OCI-LY3 (cell line): ENCODE measurements at regions not wholly inside any gene's neighbourhood (a gene's known extent, or its start where the extent isn't known, plus 50 kb on each side); places are given as distances from the start of the nearest gene placed in this dataset.

Experiments
- H2AFZ ChIP-seq: fragments of 200-600, 300-600 bp; shearing (Covaris generic); 2 replicates; pipeline ENCODE4 v1.6.0; 2014; ENCODE audit warnings: antibody characterized with exemption, low read depth, low read length
- H3K27ac ChIP-seq: fragments of 200-600, 300-600 bp; sonication (generic); 2 replicates; pipeline ENCODE4 v1.5.1; 2014; ENCODE audit warnings: mild to moderate bottlenecking, low read length, moderate library complexity, mixed read lengths
- H3K27me3 ChIP-seq: fragments of 200-600, 300-600 bp; sonication (generic); 2 replicates; pipeline ENCODE4 v1.6.1; 2014; ENCODE audit warnings: low read depth, low read length, mixed read lengths
- H3K36me3 ChIP-seq: fragments of 200-600, 300-600 bp; sonication (generic); replicated peaks from 2 replicates; pipeline ENCODE3; 2014; ENCODE audit warnings: low read depth, low read length, mixed read lengths
- H3K4me1 ChIP-seq: fragments of 300-600, 200-600 bp; sonication (generic); 2 replicates; pipeline ENCODE4 v1.6.1; 2014; ENCODE audit warnings: low read length, mixed read lengths
- H3K4me2 ChIP-seq: fragments of 200-600, 300-600 bp; sonication (generic); 2 replicates; pipeline ENCODE4 v1.6.1; 2014; ENCODE audit warnings: low read length, mixed read lengths
- H3K4me3 ChIP-seq: fragments of 300-600, 200-600 bp; sonication (generic); 2 replicates; pipeline ENCODE4 v1.5.1; 2014; ENCODE audit warnings: antibody characterized with exemption, mild to moderate bottlenecking, low read length, moderate library complexity
- H3K79me2 ChIP-seq: fragments of 300-600, 200-600 bp; shearing (Covaris generic); 2 replicates; pipeline ENCODE4 v1.6.1; 2014; ENCODE audit warnings: mild to moderate bottlenecking, low read length, mixed read lengths
- H3K9ac ChIP-seq: fragments of 300-600, 200-600 bp; shearing (Covaris generic); 2 replicates; pipeline ENCODE4 v1.6.0; 2014; ENCODE audit warnings: mild to moderate bottlenecking, low read length, moderate library complexity
- H3K9me3 ChIP-seq: fragments of 200-600, 300-600 bp; shearing (Covaris generic); 2 replicates; pipeline ENCODE4 v1.6.1; 2014; ENCODE audit warnings: low read length, mixed read lengths; ENCODE audit not compliant: insufficient read depth
- H4K20me1 ChIP-seq: fragments of 200-600, 300-600 bp; sonication (generic); 2 replicates; pipeline ENCODE4 v1.6.1; 2016; ENCODE audit warnings: low read length, mixed read lengths; ENCODE audit not compliant: insufficient read depth
- CTCF ChIP-seq: fragments of 200-600, 300-600 bp; sonication (generic); IDR thresholded peaks from 2 replicates; pipeline ENCODE4 v1.5.1; 2014; ENCODE audit warnings: antibody characterized with exemption, low read length, low read depth
- EZH2phosphoT487 ChIP-seq: fragments of 200-600 bp; shearing (Covaris generic); IDR thresholded peaks from 2 replicates; pipeline ENCODE4 v1.6.1; 2018; ENCODE audit warnings: antibody characterized with exemption, mixed run types, low read depth

- H3K27me3 ChIP-seq: no peaks in the 10 kb centered on the region
- no peak overlapping the region for H3K27ac ChIP-seq
- TF ChIP-seq EZH2phosphoT487 (no peak), CTCF (no peak)
- H3K36me3 ChIP-seq: no peaks in the 10 kb centered on the region
- no peak overlapping the region for H3K4me2 ChIP-seq
- H3K79me2 ChIP-seq: no peaks in the 10 kb centered on the region
- no peaks in the 10 kb centered on the region for H3K9me3 ChIP-seq
- H3K4me1 ChIP-seq: no peaks in the 10 kb centered on the region
- H3K9ac ChIP-seq: no peak overlapping the region
- no peaks in the 10 kb centered on the region for H4K20me1 ChIP-seq
- H2AFZ ChIP-seq: no peak overlapping the region
- H3K4me3 ChIP-seq: no peak overlapping the region
Observed at GRCh38 chr1:80846966-80847365, 953.8 kb upstream of the ADGRL2 start.

GRCh38 chr1:80842796-80843195, 957.9 kb upstream of the ADGRL2 start:
- Histone ChIP-seq H3K9me3 (no peaks in the 10 kb centered on the region), H3K79me2 (no peaks in the 10 kb centered on the region), H3K27ac (no peak overlapping the region), H3K36me3 (no peaks in the 10 kb centered on the region), H3K4me3 (no peak overlapping the region), H3K27me3 (no peaks in the 10 kb centered on the region), H3K9ac (no peak overlapping the region), H4K20me1 (no peaks in the 10 kb centered on the region), H3K4me2 (no peak overlapping the region), H3K4me1 (no peaks in the 10 kb centered on the region), H2AFZ (no peak overlapping the region)
- no peak for TF ChIP-seq EZH2phosphoT487
- TF ChIP-seq CTCF: no peak

GRCh38 chr1:80841261-80841660, 959.5 kb upstream of the ADGRL2 start:
- H3K27ac ChIP-seq: no peak overlapping the region
- no peak overlapping the region for H3K9ac ChIP-seq
- H3K4me3 ChIP-seq: no peak overlapping the region
- H3K36me3 ChIP-seq: no peaks in the 10 kb centered on the region
- H4K20me1 ChIP-seq: no peaks in the 10 kb centered on the region
- H2AFZ ChIP-seq: no peak overlapping the region
- no peak overlapping the region for H3K4me2 ChIP-seq
- no peaks in the 10 kb centered on the region for H3K79me2 ChIP-seq
- no peaks in the 10 kb centered on the region for H3K9me3 ChIP-seq
- no peaks in the 10 kb centered on the region for H3K27me3 ChIP-seq
- TF ChIP-seq CTCF (no peak), EZH2phosphoT487 (no peak)
- no peaks in the 10 kb centered on the region for H3K4me1 ChIP-seq

- Histone ChIP-seq H3K79me2 (no peaks in the 10 kb centered on the region), H3K9me3 (no peaks in the 10 kb centered on the region), H3K4me3 (no peak overlapping the region), H3K27me3 (no peaks in the 10 kb centered on the region), H3K36me3 (no peaks in the 10 kb centered on the region), H4K20me1 (no peaks in the 10 kb centered on the region), H3K4me1 (no peaks in the 10 kb centered on the region), H2AFZ (no peak overlapping the region), H3K4me2 (no peak overlapping the region), H3K27ac (no peak overlapping the region), H3K9ac (no peak overlapping the region)
- no peak for TF ChIP-seq CTCF
Observed at GRCh38 chr1:80837066-80837465, 963.7 kb upstream of the ADGRL2 start.
